GM12891 (cell line): ENCODE measurements at regions not wholly inside any gene's neighbourhood (a gene's known extent, or its start where the extent isn't known, plus 50 kb on each side); places are given as distances from the start of the nearest gene placed in this dataset.

ENCODE experiments used
- POLR2A ChIP-seq: IDR thresholded peaks from 2 replicates; pipeline ENCODE4 v1.6.1; 2011; ENCODE audit warnings: low read depth, low read length, control low read depth
- POLR2AphosphoS5 ChIP-seq: IDR thresholded peaks from 2 replicates; pipeline ENCODE4 v1.6.1; 2011; ENCODE audit warnings: low read depth, low read length, control low read depth
- POU2F2 ChIP-seq: IDR thresholded peaks from 2 replicates; pipeline ENCODE4 v1.6.1; 2011; ENCODE audit warnings: low read depth, mild to moderate bottlenecking, control low read depth, low read length, moderate library complexity
- TAF1 ChIP-seq: IDR thresholded peaks from 2 replicates; pipeline ENCODE4 v1.6.1; 2011; ENCODE audit warnings: low read depth, low read length, control low read depth

DNA sequence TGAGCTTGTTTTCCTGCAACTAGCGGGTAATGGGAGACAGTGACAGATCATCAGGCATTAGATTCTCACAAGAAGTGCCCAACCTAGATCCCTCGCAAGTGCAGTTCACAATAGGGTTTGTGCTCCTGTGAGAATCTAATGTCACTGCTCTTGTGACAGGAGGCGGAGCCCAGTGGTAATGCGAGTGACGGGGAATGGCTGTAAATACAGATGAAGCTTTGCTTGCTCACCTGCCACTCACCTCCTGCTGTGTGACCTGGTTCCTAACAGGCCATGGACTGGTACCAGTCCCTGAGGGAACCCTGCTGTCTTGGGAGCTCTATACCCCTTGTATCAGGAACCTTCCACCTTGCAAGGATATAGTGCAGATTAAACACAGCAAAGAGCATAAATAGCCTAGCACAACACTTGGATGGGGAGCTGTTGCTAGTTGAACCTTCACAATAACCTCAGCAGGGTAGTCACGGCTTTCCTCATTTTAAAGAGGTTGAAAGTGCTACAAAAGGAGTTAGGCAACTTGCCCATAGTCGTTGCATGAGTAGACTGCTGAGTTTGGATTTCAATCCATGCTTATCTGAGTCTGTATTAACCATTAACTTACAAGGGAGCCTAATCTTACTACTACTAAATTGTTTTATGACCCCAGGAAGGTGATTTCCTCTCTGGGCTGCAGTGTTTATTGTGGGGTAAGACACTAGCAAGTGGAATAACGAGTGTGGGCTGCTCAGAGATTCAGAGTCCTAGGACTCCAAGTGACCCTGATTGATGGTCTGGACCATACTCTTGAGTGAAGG, 156.6 kb upstream of the ZFHX3 start:
- TF ChIP-seq POLR2AphosphoS5 (no peak), POLR2A (no peak), TAF1 (no peak), POU2F2 (no peak)
